ENCODE measurements at regions not wholly inside any gene's neighbourhood (a gene's known extent, or its start where the extent isn't known, plus 50 kb on each side); places are given as distances from the start of the nearest gene placed in this dataset.

- peak; percentile 4 for DNase-seq (ENCODE audit: low spot score)
Observed at GRCh38 chr2:145076085-145076484, 556.2 kb upstream of the ZEB2 start.

- DNase-seq (ENCODE audit: low spot score): no peak
Observed at GRCh38 chr2:145075454-145076062, 555.6 kb upstream of the ZEB2 start.

GRCh38 chr2:145070703-145071102 is 550.8 kb upstream of the ZEB2 start:
- DNase-seq (ENCODE audit: low spot score): no peak

- DNase-seq (ENCODE audit: low spot score): no peak
Observed at GRCh38 chr2:145068509-145068908, 548.6 kb upstream of the ZEB2 start.

GRCh38 chr2:145067549-145068030 is 547.7 kb upstream of the ZEB2 start:
- no peak for DNase-seq (ENCODE audit: low spot score)

GRCh38 chr2:145066856-145067548 is 547.1 kb upstream of the ZEB2 start:
- DNase-seq (ENCODE audit: low spot score): no peak

GRCh38 chr2:145066151-145066661 is 546.3 kb upstream of the ZEB2 start:
- no peak for DNase-seq (ENCODE audit: low spot score)

GRCh38 chr2:145065342-145065741 is 545.4 kb upstream of the ZEB2 start:
- no peak for DNase-seq (ENCODE audit: low spot score)

GRCh38 chr2:145064511-145064910 is 544.6 kb upstream of the ZEB2 start:
- DNase-seq (ENCODE audit: low spot score): no peak

GRCh38 chr2:145060876-145061275 is 541.0 kb upstream of the ZEB2 start:
- DNase-seq (ENCODE audit: low spot score): no peak

- no peak for DNase-seq (ENCODE audit: low spot score)
Observed at GRCh38 chr2:145059914-145060313, 540.0 kb upstream of the ZEB2 start.

- no peak for DNase-seq (ENCODE audit: low spot score)
Observed at GRCh38 chr2:145059343-145059742, 539.4 kb upstream of the ZEB2 start.

GRCh38 chr2:145058457-145058856 is 538.5 kb upstream of the ZEB2 start:
- DNase-seq (ENCODE audit: low spot score): no peak

- DNase-seq (ENCODE audit: low spot score): no peak
Observed at GRCh38 chr2:145055651-145056050, 535.7 kb upstream of the ZEB2 start.

GRCh38 chr2:145050134-145050533 is 530.2 kb upstream of the ZEB2 start:
- no peak for DNase-seq (ENCODE audit: low spot score)

GRCh38 chr2:145049475-145049874 is 529.6 kb upstream of the ZEB2 start:
- no peak for DNase-seq (ENCODE audit: low spot score)

- no peak for DNase-seq (ENCODE audit: low spot score)
Observed at GRCh38 chr2:145047554-145047953, 527.6 kb upstream of the ZEB2 start.

- DNase-seq (ENCODE audit: low spot score): no peak
Observed at GRCh38 chr2:145044491-145044890, 524.6 kb upstream of the ZEB2 start.

GRCh38 chr2:145043399-145043834 is 523.5 kb upstream of the ZEB2 start:
- no peak for DNase-seq (ENCODE audit: low spot score)

GRCh38 chr2:145041706-145042105 is 521.8 kb upstream of the ZEB2 start:
- no peak for DNase-seq (ENCODE audit: low spot score)

- DNase-seq (ENCODE audit: low spot score): no peak
Observed at GRCh38 chr2:145040433-145040832, 520.5 kb upstream of the ZEB2 start.

- no peak for DNase-seq (ENCODE audit: low spot score)
Observed at GRCh38 chr2:145038041-145038525, 518.2 kb upstream of the ZEB2 start.

- no peak for DNase-seq (ENCODE audit: low spot score)
Observed at GRCh38 chr2:145036421-145037011, 516.6 kb upstream of the ZEB2 start.

Data from SK-N-DZ (cell line).